H1 (cell line): ENCODE measurements at regions not wholly inside any gene's neighbourhood (a gene's known extent, or its start where the extent isn't known, plus 50 kb on each side); places are given as distances from the start of the nearest gene placed in this dataset.

ENCODE experiments used
- ATF3 ChIP-seq: IDR thresholded peaks from 2 replicates; pipeline ENCODE4 v1.6.1; 2011; ENCODE audit warnings: low read depth, mild to moderate bottlenecking, low read length; ENCODE audit not compliant: insufficient read depth
- BRCA1 ChIP-seq: IDR thresholded peaks from 2 replicates; pipeline ENCODE4 v1.6.1; 2012; ENCODE audit warnings: low read depth, low read length, improper control_type of control experiment
- CBX5 ChIP-seq: fragments of 300-800, 300-1000 bp; sonication (generic); IDR thresholded peaks from 2 replicates; pipeline ENCODE4 v1.7.1; 2016; ENCODE audit warnings: antibody characterized with exemption, low read length, low read depth
- EZH2 ChIP-seq: fragments of 200-600 bp; sonication (generic); IDR thresholded peaks from 2 replicates; pipeline ENCODE4 v1.7.1; 2012; ENCODE audit warnings: low read depth, mild to moderate bottlenecking, moderate library complexity, low read length, inconsistent platforms; ENCODE audit not compliant: severe bottlenecking
- RFX5 ChIP-seq: IDR thresholded peaks from 2 replicates; pipeline ENCODE4 v1.6.1; 2011; ENCODE audit warnings: low read depth, low read length, improper control_type of control experiment, borderline replicate concordance

- no peak for TF ChIP-seq RFX5
- no peak for TF ChIP-seq CBX5
- no peak for TF ChIP-seq BRCA1
- TF ChIP-seq EZH2: no peak
- TF ChIP-seq ATF3: no peak
These were observed 1016.6 kb upstream of the CADM2 start (continued) for GRCh38 chr3:83941990-83942745.
